ENCODE measurements at regions not wholly inside any gene's neighbourhood (a gene's known extent, or its start where the extent isn't known, plus 50 kb on each side); places are given as distances from the start of the nearest gene placed in this dataset.

- H3K27ac ChIP-seq, result no peak overlapping the region
- H3K9ac ChIP-seq, result no peak overlapping the region
- no peaks in the 10 kb centered on the region for H3K36me3 ChIP-seq (ENCODE audit: control insufficient read depth, insufficient read depth, low read length)
- no peak overlapping the region for H3K4me2 ChIP-seq (ENCODE audit: low read length)
- peaks cover 2% of the 10 kb centered on the region for H3K9me3 ChIP-seq (ENCODE audit: control insufficient read depth, low read length)
- no peak for TF ChIP-seq CTCF (IDR thresholded peaks at IDR 0.05)
- no peaks in the 10 kb centered on the region for H3K4me1 ChIP-seq
- H3K4me3 ChIP-seq (ENCODE audit: low read depth, low read length), result no peak overlapping the region
- no peaks in the 10 kb centered on the region for H3K27me3 ChIP-seq (ENCODE audit: control insufficient read depth, insufficient read depth, low read length)
- H3K79me2 ChIP-seq, result no peaks in the 10 kb centered on the region
- H2AFZ ChIP-seq, result no peak overlapping the region
These were observed 112.7 kb downstream of the SIPA1L2 start for GRCh38 chr1:232517204-232517603.

GRCh38 chr1:232515706-232516105 is 114.2 kb downstream of the SIPA1L2 start:
- no peak for TF ChIP-seq CTCF (IDR thresholded peaks at IDR 0.05)
- H3K79me2 ChIP-seq, result no peaks in the 10 kb centered on the region
- H3K4me3 ChIP-seq (ENCODE audit: low read depth, low read length), result no peak overlapping the region
- H3K4me2 ChIP-seq (ENCODE audit: low read length), result no peak overlapping the region
- no peak overlapping the region for H2AFZ ChIP-seq
- no peak overlapping the region for H3K27ac ChIP-seq
- no peaks in the 10 kb centered on the region for H3K4me1 ChIP-seq
- peaks cover 2% of the 10 kb centered on the region for H3K9me3 ChIP-seq (ENCODE audit: control insufficient read depth, low read length)
- no peaks in the 10 kb centered on the region for H3K36me3 ChIP-seq (ENCODE audit: control insufficient read depth, insufficient read depth, low read length)
- no peak overlapping the region for H3K9ac ChIP-seq
- H3K27me3 ChIP-seq (ENCODE audit: control insufficient read depth, insufficient read depth, low read length), result no peaks in the 10 kb centered on the region

- Histone ChIP-seq H2AFZ (no peak overlapping the region), H3K4me2 (ENCODE audit: low read length) (no peak overlapping the region), H3K4me3 (ENCODE audit: low read depth, low read length) (no peak overlapping the region), H3K27ac (no peak overlapping the region), H3K36me3 (ENCODE audit: control insufficient read depth, insufficient read depth, low read length) (no peaks in the 10 kb centered on the region), H3K9ac (no peak overlapping the region), H3K4me1 (no peaks in the 10 kb centered on the region), H3K79me2 (no peaks in the 10 kb centered on the region), H3K9me3 (ENCODE audit: control insufficient read depth, low read length) (no peaks in the 10 kb centered on the region), H3K27me3 (ENCODE audit: control insufficient read depth, insufficient read depth, low read length) (no peaks in the 10 kb centered on the region)
- TF ChIP-seq CTCF (IDR thresholded peaks at IDR 0.05), result no peak
These were observed 117.2 kb downstream of the SIPA1L2 start for GRCh38 chr1:232512712-232513111.

- no peak overlapping the region for H3K4me2 ChIP-seq (ENCODE audit: low read length)
- H3K27me3 ChIP-seq (ENCODE audit: control insufficient read depth, insufficient read depth, low read length), result no peaks in the 10 kb centered on the region
- no peaks in the 10 kb centered on the region for H3K79me2 ChIP-seq
- no peak overlapping the region for H2AFZ ChIP-seq
- no peaks in the 10 kb centered on the region for H3K4me1 ChIP-seq
- no peaks in the 10 kb centered on the region for H3K9me3 ChIP-seq (ENCODE audit: control insufficient read depth, low read length)
- H3K27ac ChIP-seq, result no peak overlapping the region
- no peak overlapping the region for H3K4me3 ChIP-seq (ENCODE audit: low read depth, low read length)
- no peak overlapping the region for H3K9ac ChIP-seq
- no peaks in the 10 kb centered on the region for H3K36me3 ChIP-seq (ENCODE audit: control insufficient read depth, insufficient read depth, low read length)
- TF ChIP-seq CTCF (IDR thresholded peaks at IDR 0.05), result no peak
These were observed 118.8 kb downstream of the SIPA1L2 start for GRCh38 chr1:232511172-232511571.

- no peak overlapping the region for H3K27ac ChIP-seq
- TF ChIP-seq CTCF (IDR thresholded peaks at IDR 0.05), result no peak
These were observed 119.4 kb downstream of the SIPA1L2 start for GRCh38 chr1:232510367-232511110.

More at GRCh38 chr1:232510367-232511110, 119.4 kb downstream of the SIPA1L2 start:
- Histone ChIP-seq H3K4me3 (ENCODE audit: low read depth, low read length) (no peak overlapping the region), H3K9ac (no peak overlapping the region), H3K79me2 (no peaks in the 10 kb centered on the region), H3K4me1 (no peaks in the 10 kb centered on the region), H2AFZ (no peak overlapping the region), H3K9me3 (ENCODE audit: control insufficient read depth, low read length) (no peaks in the 10 kb centered on the region), H3K36me3 (ENCODE audit: control insufficient read depth, insufficient read depth, low read length) (no peaks in the 10 kb centered on the region), H3K4me2 (ENCODE audit: low read length) (no peak overlapping the region), H3K27me3 (ENCODE audit: control insufficient read depth, insufficient read depth, low read length) (no peaks in the 10 kb centered on the region)
